GM12878 (cell line): ENCODE measurements at regions not wholly inside any gene's neighbourhood (a gene's known extent, or its start where the extent isn't known, plus 50 kb on each side); places are given as distances from the start of the nearest gene placed in this dataset.

ENCODE experiments used
- ATF2 ChIP-seq: IDR thresholded peaks from 2 replicates; pipeline ENCODE4 v1.6.1; 2012; ENCODE audit warnings: low read length, inconsistent platforms
- CEBPB ChIP-seq, 2 experiments: fragments of 150-350 bp in 1 of 2; IDR thresholded peaks; 2 replicates each; pipeline ENCODE4 v1.6.1; 2012 to 2014; ENCODE audit warnings: low read depth in 2 of 2, low read length in 2 of 2, borderline replicate concordance in 1 of 2, inconsistent platforms in 1 of 2
- CREB1 ChIP-seq: IDR thresholded peaks from 2 replicates; pipeline ENCODE4 v1.6.1; 2012; ENCODE audit warnings: low read depth, mild to moderate bottlenecking, inconsistent platforms
- NFYB ChIP-seq: IDR thresholded peaks from 2 replicates; pipeline ENCODE4 v1.6.1; 2011; ENCODE audit warnings: low read depth, mild to moderate bottlenecking, low read length, improper control_type of control experiment, moderate library complexity; ENCODE audit not compliant: insufficient read depth
- TF ChIP-seq, protein P1 (sequence below): IDR thresholded peaks from 2 replicates; pipeline ENCODE4 v1.6.1; 2012; ENCODE audit warnings: low read depth, low read length, improper control_type of control experiment

GRCh38 chr1:81492628-81493027 is 308.1 kb upstream of the ADGRL2 start:
- TF ChIP-seq CREB1 (no peak), NFYB (no peak), ATF2 (no peak), CEBPB (IDR thresholded peaks at IDR 0.05; ENCODE audit: borderline replicate concordance in 1 of 2, low read depth in 2 of 2, low read length in 2 of 2) (no peak)
- TF ChIP-seq, protein P1, sequence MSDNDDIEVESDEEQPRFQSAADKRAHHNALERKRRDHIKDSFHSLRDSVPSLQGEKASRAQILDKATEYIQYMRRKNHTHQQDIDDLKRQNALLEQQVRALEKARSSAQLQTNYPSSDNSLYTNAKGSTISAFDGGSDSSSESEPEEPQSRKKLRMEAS = no peak
